Pons (tissue), 1 donor: ENCODE measurements at regions not wholly inside any gene's neighbourhood (a gene's known extent, or its start where the extent isn't known, plus 50 kb on each side); places are given as distances from the start of the nearest gene placed in this dataset.
A peak's percentile ranks its signal among the peaks of the same experiment; 100 is the strongest.

ENCODE experiments used
- DNase-seq: peaks from one replicate; pipeline ENCODE4 v3.0.0-alpha.2; 2016; ENCODE audit warnings: low spot score

DNA sequence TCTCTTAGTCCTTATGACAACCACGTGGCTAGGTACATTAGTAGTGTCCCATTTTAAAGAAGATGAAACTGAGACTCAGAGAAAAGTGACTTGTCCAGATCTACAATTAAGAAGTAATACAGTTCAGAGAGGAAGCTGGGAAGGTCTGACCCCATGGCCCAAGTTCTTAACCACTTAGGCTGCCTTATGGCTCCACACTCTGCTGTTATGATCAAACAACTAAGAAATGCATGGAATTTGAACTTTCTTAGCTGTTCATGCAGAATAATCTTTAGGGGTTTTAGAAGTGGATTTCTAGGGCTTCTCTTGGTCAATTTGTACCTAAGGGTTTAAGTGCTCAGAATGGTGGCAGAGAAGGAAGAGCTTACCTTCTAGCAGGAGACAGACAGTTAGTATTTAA is 128.0 kb upstream of the MSX2 start:
- no peak for DNase-seq

GRCh38 chr5:174599992-174600391 is 124.4 kb upstream of the MSX2 start:
- no peak for DNase-seq

GRCh38 chr5:174601946-174602345 is 122.4 kb upstream of the MSX2 start:
- no peak for DNase-seq

DNA sequence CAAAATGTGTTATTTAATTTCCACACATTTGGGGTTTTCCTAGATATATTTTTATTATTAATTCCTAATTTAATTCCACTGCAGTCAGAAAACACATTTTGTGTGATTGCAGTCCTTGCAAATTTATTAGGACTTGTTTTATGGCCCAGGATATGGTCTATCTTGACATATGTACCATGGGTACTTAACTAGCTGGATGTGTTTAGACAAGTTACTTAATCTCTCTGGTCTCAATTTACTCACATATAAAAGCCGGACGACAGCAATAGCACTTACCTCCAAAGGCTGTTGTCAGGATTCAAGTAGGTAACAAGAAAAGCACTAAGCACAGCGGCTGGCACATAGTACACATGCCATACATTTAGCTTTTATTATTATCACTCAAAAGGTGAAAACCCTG is 118.2 kb upstream of the MSX2 start:
- no peak for DNase-seq

DNA sequence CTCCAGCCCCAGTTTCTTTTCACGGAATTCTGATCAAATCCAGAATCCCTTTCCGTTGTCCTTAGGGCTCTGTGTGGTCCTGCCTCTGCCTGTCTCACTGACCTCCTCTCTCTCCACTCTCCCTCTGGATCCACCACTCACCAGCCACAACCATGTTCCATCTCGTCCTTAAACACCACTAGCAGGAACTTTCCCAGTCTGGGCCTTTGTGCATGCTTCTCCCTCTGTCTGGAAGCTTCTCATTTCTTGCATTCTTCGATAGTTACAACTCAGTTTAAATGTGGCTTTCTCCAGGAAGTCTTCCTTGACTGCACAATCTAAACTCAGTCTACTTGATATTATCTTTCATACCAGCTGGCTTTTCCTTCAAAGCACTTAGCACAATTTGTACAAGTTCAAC is 117.7 kb upstream of the MSX2 start:
- DNase-seq: no peak

GRCh38 chr5:174607205-174607604 is 117.2 kb upstream of the MSX2 start:
- DNase-seq: no peak

- no peak for DNase-seq
These were observed 116.5 kb upstream of the MSX2 start for GRCh38 chr5:174607916-174608315.

GRCh38 chr5:174608631-174609097 is 115.7 kb upstream of the MSX2 start:
- peak; percentile 42 for DNase-seq

GRCh38 chr5:174609116-174609515 is 115.3 kb upstream of the MSX2 start:
- no peak for DNase-seq

DNA sequence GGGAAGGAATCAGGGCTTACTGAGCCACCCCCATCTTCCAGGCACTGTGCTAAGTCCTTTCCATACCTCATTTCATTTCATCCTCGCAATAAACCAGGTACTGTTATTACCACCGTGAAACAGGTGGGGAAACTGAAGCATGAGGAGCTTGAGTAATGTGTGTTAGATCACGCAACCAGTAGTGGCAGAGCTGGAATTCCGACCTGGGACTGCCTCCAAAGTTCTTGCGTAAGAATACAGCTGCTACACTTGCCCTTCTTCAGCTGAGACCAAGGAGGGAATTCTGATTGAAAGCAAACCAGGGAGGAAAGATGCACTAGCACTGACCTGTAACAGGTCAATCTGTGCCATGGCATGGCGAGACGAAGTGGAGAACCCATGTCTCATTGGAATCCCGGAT is 113.4 kb upstream of the MSX2 start:
- DNase-seq: no peak

DNA sequence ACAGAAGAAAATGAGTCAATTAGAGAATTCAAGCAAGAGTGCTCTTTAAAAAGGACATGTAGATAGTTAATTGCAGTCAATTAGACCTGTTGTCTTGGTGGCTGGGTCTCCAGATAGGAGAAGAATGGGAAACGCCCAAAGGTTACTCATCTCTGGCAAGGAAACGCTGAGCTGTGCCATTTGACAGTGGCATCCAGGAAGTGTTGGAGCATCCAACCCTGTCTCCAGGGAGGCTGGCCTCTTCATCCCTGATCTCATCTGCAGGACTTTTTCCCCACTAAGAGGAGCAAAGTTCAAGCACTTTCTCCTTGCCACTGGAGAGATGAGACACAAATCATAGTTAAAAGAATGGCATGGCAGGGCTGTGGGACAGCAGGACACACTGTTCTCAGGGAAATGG is 111.7 kb upstream of the MSX2 start:
- no peak for DNase-seq

DNA sequence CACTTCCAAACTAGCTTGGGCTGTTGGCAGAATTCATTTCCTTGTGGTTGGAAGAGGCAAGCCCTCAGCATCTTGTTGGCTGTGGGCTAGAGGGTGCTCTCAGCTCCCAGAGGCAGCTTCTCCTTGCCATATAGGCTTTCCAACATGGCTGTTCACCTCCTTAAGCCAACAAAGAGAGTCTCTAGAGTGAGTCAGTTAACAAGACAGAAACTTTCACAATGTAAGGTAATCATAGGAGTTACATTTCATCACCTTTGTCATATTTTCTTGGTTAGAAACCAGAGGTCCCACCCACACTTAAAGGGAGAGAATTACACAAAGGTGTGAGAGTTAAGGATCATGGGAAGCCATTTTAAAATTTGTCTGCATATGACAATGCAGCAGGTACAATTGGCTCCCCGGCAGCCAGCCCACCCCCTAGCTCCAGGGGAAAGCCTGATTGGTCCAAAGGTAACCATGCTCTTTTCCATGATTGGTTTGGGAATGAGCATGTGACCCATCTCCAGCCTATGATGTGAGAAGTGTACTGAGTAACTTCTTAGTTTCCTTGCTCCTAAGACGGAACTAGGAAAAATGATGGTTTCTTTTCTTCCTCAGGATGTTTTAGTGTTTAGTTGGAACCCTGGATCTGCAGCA is 109.8 kb upstream of the MSX2 start:
- DNase-seq: no peak

DNA sequence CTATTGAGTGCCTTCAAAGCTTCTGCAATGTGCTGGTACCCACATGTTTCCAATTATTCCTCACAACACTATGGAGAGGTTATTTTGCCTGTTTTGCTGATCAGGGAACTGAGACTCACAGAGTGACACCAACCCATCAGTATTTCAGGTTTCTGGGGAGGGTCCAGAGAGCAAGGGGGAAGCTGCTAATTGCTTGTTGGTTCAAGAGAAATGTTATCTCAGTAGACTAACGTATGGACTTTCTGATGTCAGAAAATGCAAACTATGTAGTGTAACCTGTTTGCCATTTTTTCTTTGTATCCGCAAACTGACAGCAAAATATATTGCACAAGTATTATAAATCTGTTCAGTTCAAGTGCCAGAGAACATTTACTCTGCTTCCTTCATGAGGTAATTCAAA is 108.3 kb upstream of the MSX2 start:
- DNase-seq: no peak

DNA sequence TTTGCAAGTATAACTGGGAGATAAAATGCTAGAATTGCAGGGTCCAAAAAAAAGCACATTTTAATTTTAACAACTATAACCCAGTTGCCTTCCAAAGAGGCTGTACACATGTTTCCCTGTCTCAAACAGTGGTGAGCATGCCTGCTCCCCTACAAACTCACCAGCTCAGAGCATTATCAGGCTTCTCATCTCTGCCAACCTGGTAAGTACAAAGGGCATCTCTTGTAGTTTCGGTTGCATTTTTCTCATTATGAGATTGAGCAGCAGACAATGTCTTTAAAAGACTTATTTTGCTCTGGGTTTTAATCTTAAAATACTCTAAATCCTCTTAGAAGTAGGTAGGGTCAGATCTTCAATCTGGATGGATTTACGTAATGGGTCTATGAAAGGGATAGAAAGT is 107.1 kb upstream of the MSX2 start:
- no peak for DNase-seq

- DNase-seq: no peak
These were observed 106.5 kb upstream of the MSX2 start for GRCh38 chr5:174617910-174618309.

GRCh38 chr5:174618589-174618988 is 105.8 kb upstream of the MSX2 start:
- no peak for DNase-seq

- DNase-seq: no peak
These were observed 102.3 kb upstream of the MSX2 start for GRCh38 chr5:174622067-174622466.

DNA sequence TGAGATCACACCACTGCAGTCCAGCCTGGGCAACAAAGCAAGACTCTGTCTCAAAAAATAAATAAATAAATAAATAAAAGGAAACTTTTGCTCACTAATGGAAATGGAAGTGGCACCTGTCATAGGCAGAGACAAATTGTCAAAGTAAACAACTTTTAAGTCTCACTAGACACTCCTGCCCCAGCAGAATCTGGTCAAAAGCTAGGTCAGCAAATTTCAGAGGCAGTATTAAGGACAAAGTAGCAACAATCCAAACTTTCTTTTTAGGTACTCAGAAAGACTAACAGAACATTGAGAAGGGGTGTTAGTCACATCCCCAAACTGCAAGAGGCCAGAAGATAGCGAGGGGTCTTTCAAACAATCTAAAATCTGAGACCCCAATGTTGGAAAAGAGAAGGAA is 101.4 kb upstream of the MSX2 start:
- no peak for DNase-seq

- DNase-seq: no peak
These were observed 100.9 kb upstream of the MSX2 start for GRCh38 chr5:174623433-174624019.

- no peak for DNase-seq
These were observed 99.5 kb upstream of the MSX2 start for GRCh38 chr5:174624733-174625522.

- peak; percentile 9 for DNase-seq
These were observed 98.6 kb upstream of the MSX2 start for GRCh38 chr5:174625591-174626350.

GRCh38 chr5:174626369-174626920 is 97.9 kb upstream of the MSX2 start:
- no peak for DNase-seq
